Activated CD8-positive, alpha-beta memory T cell treated with anti-CD3 and anti-CD28 coated beads, Interleukin-2, amount 50 U/mL, for 48 hours (primary cell): ENCODE measurements at regions not wholly inside any gene's neighbourhood (a gene's known extent, or its start where the extent isn't known, plus 50 kb on each side); places are given as distances from the start of the nearest gene placed in this dataset.

Experiments used
- DNase-seq: peaks from one replicate; pipeline ENCODE4 v3.0.0-alpha.2; 2020

GRCh38 chr22:48953103-48953720 is 874.5 kb downstream of the BRD1 start:
- no peak for DNase-seq

- peak; percentile 15 for DNase-seq
Observed at GRCh38 chr22:48952256-48953102, 875.2 kb downstream of the BRD1 start.

- DNase-seq, result peak; percentile 34
Observed at GRCh38 chr22:48951836-48952235, 875.8 kb downstream of the BRD1 start.

GRCh38 chr22:48950151-48950915 is 877.3 kb downstream of the BRD1 start:
- peak; percentile 29 for DNase-seq

GRCh38 chr22:48949375-48950149 is 878.1 kb downstream of the BRD1 start:
- peak; percentile 8 for DNase-seq

- DNase-seq, result peak; percentile 13
Observed at GRCh38 chr22:48948575-48949170, 879.0 kb downstream of the BRD1 start.

- peak; percentile 6 for DNase-seq
Observed at GRCh38 chr22:48947636-48948035, 880.0 kb downstream of the BRD1 start.

GRCh38 chr22:48945621-48946458 is 881.8 kb downstream of the BRD1 start:
- DNase-seq, result peak; percentile 17

GRCh38 chr22:48944751-48945620 is 882.7 kb downstream of the BRD1 start:
- DNase-seq, result peak; percentile 32

GRCh38 chr22:48944433-48944750 is 883.3 kb downstream of the BRD1 start:
- DNase-seq, result peak; percentile 25

GRCh38 chr22:48943567-48944432 is 883.9 kb downstream of the BRD1 start:
- peak; percentile 50 for DNase-seq

- DNase-seq, result peak; percentile 35
Observed at GRCh38 chr22:48942698-48943566, 884.7 kb downstream of the BRD1 start.

GRCh38 chr22:48941903-48942575 is 885.6 kb downstream of the BRD1 start:
- peak; percentile 18 for DNase-seq

- DNase-seq, result peak; percentile 15
Observed at GRCh38 chr22:48941033-48941902, 886.4 kb downstream of the BRD1 start.

- peak; percentile 17 for DNase-seq
Observed at GRCh38 chr22:48940266-48941032, 887.2 kb downstream of the BRD1 start.
